ENCODE measurements at regions not wholly inside any gene's neighbourhood (a gene's known extent, or its start where the extent isn't known, plus 50 kb on each side); places are given as distances from the start of the nearest gene placed in this dataset.

DNA sequence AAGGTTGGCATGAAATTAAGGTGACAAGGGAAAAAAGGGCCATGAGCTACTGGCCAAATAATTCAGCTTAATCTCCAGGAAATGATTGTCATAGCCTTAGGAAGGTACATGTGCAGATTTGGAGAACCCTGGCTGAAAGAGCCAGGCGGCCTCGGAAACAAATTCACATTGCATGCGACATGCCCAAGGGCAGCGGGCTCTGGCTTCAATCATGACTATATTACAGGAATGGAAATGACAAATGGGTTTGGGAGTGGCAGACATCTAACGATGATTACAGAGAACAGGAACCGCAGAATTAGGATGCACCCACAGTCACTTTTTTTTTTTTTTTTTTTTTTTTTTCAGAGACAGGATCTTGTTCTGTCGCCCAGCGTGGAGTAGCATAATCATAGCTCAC, 112.4 kb upstream of the SALL4 start:
- Mint-ChIP-seq H3K4me3 (no peak overlapping the region), H3K4me1 (no peaks in the 10 kb centered on the region), H3K27me3 (peaks cover 3 to 19% (median 11%) of the 10 kb centered on the region in 5 donors), H3K36me3 (no peaks in the 10 kb centered on the region), H3K9me3 (peaks cover 0 to 1% (median 0%) of the 10 kb centered on the region in 11 donors), H3K27ac (no peak overlapping the region)
- POLR2A ChIA-PET: no interaction called here
- H3K9me3 ChIP-seq (ENCODE audit: control insufficient read depth in 2 of 3, low read length in 3 of 3): no peaks in the 10 kb centered on the region
- no peak overlapping the region for H3K27ac ChIP-seq (ENCODE audit: low read depth, low read length)
- CTCF ChIA-PET: no interaction called here
- H3K4me1 ChIP-seq (ENCODE audit: control insufficient read depth in 2 of 2, insufficient read depth in 2 of 2, low read length in 2 of 2): no peaks in the 10 kb centered on the region
- intact Hi-C loops (cut with micrococcal nuclease): no loop called here
- no peaks in the 10 kb centered on the region for H3K27me3 ChIP-seq (ENCODE audit: control insufficient read depth in 2 of 2, insufficient read depth in 2 of 2, low read length in 2 of 2)
- DNase-seq (no peak), ATAC-seq (no peak)
- H3K4me3 ChIP-seq (ENCODE audit: low read length): no peak overlapping the region
- H3K36me3 ChIP-seq (ENCODE audit: control insufficient read depth in 2 of 3, insufficient read depth in 3 of 3, low read length in 3 of 3): no peaks in the 10 kb centered on the region

DNA sequence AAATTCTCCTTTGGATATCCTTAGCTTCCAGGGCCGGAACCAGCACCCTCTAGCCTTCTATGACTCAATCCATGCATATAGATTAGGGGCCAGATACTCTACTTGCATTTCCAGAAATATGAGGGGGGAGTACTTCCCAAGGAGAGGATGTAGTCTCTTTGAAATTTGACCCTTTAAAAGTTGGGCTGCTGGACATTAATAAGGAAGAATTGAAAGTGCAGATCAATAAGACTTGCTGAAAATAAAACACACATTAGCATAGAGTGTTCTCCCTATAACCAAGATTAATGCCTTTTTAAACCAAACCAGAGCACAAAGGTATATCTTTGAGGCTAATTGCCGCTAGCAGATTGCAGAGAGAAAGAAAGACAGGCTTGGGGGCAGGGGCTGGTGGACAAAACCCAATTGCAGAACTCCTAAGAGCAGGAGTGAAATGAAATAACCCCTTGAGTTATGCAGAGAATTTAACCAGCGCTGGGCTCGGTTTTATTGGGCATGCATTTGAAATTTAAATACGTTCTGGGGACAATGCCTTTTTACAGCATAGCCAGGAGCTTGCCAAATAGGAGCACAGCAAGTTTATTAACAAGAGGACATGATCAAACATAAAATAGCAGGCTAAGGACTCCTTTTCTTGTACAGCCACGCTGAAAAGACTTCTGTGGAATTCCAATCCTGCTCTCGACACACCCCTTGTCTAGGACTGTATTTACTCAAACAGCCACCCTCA, 108.2 kb upstream of the SALL4 start:
- Histone ChIP-seq H3K27me3 (ENCODE audit: control insufficient read depth in 2 of 2, insufficient read depth in 2 of 2, low read length in 2 of 2) (no peaks in the 10 kb centered on the region), H3K4me3 (ENCODE audit: low read length) (no peak overlapping the region), H3K4me1 (ENCODE audit: control insufficient read depth in 2 of 2, insufficient read depth in 2 of 2, low read length in 2 of 2) (no peaks in the 10 kb centered on the region), H3K36me3 (ENCODE audit: control insufficient read depth in 2 of 3, insufficient read depth in 3 of 3, low read length in 3 of 3) (no peaks in the 10 kb centered on the region), H3K27ac (ENCODE audit: low read depth, low read length) (no peak overlapping the region), H3K9me3 (ENCODE audit: control insufficient read depth in 2 of 3, low read length in 3 of 3) (no peaks in the 10 kb centered on the region)
- Mint-ChIP-seq H3K9me3 (peaks cover 0 to 1% (median 0%) of the 10 kb centered on the region in 11 donors), H3K4me1 (no peaks in the 10 kb centered on the region), H3K36me3 (no peaks in the 10 kb centered on the region), H3K27ac (no peak overlapping the region), H3K27me3 (peaks cover 2 to 30% (median 22%) of the 10 kb centered on the region in 5 donors), H3K4me3 (no peak overlapping the region)
- ChIA-PET POLR2A (no interaction called here), CTCF (no interaction called here)
- no peak for ATAC-seq
- intact Hi-C loops (cut with micrococcal nuclease): no loop called here
- no peak for DNase-seq

DNA sequence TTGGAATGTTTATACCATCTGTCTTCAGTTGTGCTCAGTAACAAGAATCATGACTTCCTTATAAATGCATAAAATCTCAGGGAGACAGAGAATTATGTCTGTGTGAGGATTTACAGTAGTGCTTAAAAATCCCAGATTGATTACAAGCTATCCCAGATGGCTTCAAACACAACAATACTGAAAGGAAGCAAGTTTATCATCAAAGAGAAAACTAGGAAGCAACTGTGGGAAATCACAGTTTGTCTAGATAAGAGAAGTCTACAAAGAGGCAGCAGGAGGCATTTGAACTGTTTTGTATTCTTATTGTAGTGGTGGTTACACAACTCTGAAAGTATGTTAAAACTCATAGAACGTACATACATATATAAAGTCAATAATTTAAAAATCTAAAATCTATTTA, 104.4 kb upstream of the SALL4 start:
- ChIA-PET POLR2A (no interaction called here), CTCF (no interaction called here)
- intact Hi-C loops (cut with micrococcal nuclease): no loop called here
- Histone ChIP-seq H3K27me3 (ENCODE audit: control insufficient read depth in 2 of 2, insufficient read depth in 2 of 2, low read length in 2 of 2) (no peaks in the 10 kb centered on the region), H3K27ac (ENCODE audit: low read depth, low read length) (no peak overlapping the region), H3K4me3 (ENCODE audit: low read length) (no peak overlapping the region), H3K4me1 (ENCODE audit: control insufficient read depth in 2 of 2, insufficient read depth in 2 of 2, low read length in 2 of 2) (no peaks in the 10 kb centered on the region), H3K36me3 (ENCODE audit: control insufficient read depth in 2 of 3, insufficient read depth in 3 of 3, low read length in 3 of 3) (no peaks in the 10 kb centered on the region), H3K9me3 (ENCODE audit: control insufficient read depth in 2 of 3, low read length in 3 of 3) (no peaks in the 10 kb centered on the region)
- Mint-ChIP-seq H3K4me3 (no peak overlapping the region), H3K4me1 (peaks cover 0 to 3% (median 0%) of the 10 kb centered on the region in 7 donors), H3K27ac (no peak overlapping the region), H3K27me3 (peaks cover 2 to 19% (median 14%) of the 10 kb centered on the region in 5 donors), H3K9me3 (peaks cover 0 to 3% (median 0%) of the 10 kb centered on the region in 11 donors), H3K36me3 (no peaks in the 10 kb centered on the region)
- ATAC-seq (no peak), DNase-seq (no peak)

DNA sequence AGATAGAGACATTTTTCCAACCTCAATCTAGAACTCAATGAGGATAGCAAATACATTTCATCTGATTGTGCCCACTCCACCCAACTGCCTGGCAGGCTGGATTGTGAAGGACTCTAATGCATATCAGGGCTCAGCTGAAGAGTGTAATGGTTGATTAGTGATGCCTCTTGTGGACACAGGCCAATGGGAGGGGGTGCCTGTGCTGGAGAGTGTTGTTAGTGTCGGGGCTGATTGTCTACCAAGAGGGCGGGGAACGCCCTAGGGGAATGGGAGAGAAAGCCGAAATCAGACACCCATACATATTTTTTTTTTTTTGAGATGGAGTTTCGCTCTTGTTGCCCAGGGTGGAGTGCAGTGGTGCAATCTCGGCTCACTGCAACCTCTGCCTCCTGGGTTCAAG, 103.7 kb upstream of the SALL4 start:
- CTCF ChIA-PET: no interaction called here
- Histone ChIP-seq H3K4me3 (ENCODE audit: low read length) (no peak overlapping the region), H3K27ac (ENCODE audit: low read depth, low read length) (no peak overlapping the region), H3K36me3 (ENCODE audit: control insufficient read depth in 2 of 3, insufficient read depth in 3 of 3, low read length in 3 of 3) (no peaks in the 10 kb centered on the region), H3K4me1 (ENCODE audit: control insufficient read depth in 2 of 2, insufficient read depth in 2 of 2, low read length in 2 of 2) (no peaks in the 10 kb centered on the region), H3K27me3 (ENCODE audit: control insufficient read depth in 2 of 2, insufficient read depth in 2 of 2, low read length in 2 of 2) (no peaks in the 10 kb centered on the region), H3K9me3 (ENCODE audit: control insufficient read depth in 2 of 3, low read length in 3 of 3) (no peaks in the 10 kb centered on the region)
- peaks cover 2 to 18% (median 14%) of the 10 kb centered on the region in 5 donors for H3K27me3 Mint-ChIP-seq
- POLR2A ChIA-PET: no interaction called here
- H3K4me1 Mint-ChIP-seq: peaks cover 0 to 3% (median 0%) of the 10 kb centered on the region in 7 donors
- H3K27ac Mint-ChIP-seq: no peak overlapping the region
- H3K36me3 Mint-ChIP-seq: no peaks in the 10 kb centered on the region
- intact Hi-C loops (cut with micrococcal nuclease): no loop called here
- no peak overlapping the region for H3K4me3 Mint-ChIP-seq
- ATAC-seq (no peak), DNase-seq (no peak)
- peaks cover 0 to 7% (median 0%) of the 10 kb centered on the region in 11 donors for H3K9me3 Mint-ChIP-seq

DNA sequence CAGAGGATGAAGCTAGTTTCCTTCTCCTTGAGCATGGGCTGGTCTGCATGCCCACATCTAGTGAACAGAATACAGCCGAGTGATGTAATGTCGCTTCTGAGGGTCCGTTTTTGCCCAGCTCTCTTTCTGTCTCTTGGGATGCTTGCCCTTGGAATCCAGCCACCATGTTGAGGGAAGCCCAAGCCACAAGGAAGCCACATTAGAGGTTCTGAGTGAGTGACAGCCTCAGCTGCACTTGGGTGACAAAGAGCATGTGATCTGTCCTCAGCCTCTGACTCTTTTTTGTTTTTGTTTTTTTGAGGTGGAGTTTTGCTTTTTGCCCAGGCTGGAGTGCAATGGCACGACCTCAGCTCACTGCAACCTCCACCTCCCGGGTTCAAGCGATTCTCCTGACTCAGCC, 100.6 kb upstream of the SALL4 start:
- H3K4me3 Mint-ChIP-seq: no peak overlapping the region
- Histone ChIP-seq H3K4me1 (ENCODE audit: control insufficient read depth in 2 of 2, insufficient read depth in 2 of 2, low read length in 2 of 2) (no peaks in the 10 kb centered on the region), H3K27me3 (ENCODE audit: control insufficient read depth in 2 of 2, insufficient read depth in 2 of 2, low read length in 2 of 2) (no peaks in the 10 kb centered on the region), H3K9me3 (ENCODE audit: control insufficient read depth in 2 of 3, low read length in 3 of 3) (no peaks in the 10 kb centered on the region), H3K27ac (ENCODE audit: low read depth, low read length) (no peak overlapping the region), H3K36me3 (ENCODE audit: control insufficient read depth in 2 of 3, insufficient read depth in 3 of 3, low read length in 3 of 3) (no peaks in the 10 kb centered on the region), H3K4me3 (ENCODE audit: low read length) (no peak overlapping the region)
- peaks cover 2 to 17% (median 10%) of the 10 kb centered on the region in 5 donors for H3K27me3 Mint-ChIP-seq
- DNase-seq (no peak), ATAC-seq (no peak)
- peaks cover 0 to 3% (median 0%) of the 10 kb centered on the region in 7 donors for H3K4me1 Mint-ChIP-seq
- H3K27ac Mint-ChIP-seq: no peak overlapping the region
- peaks cover 0 to 4% (median 0%) of the 10 kb centered on the region in 5 donors for H3K36me3 Mint-ChIP-seq
- ChIA-PET POLR2A (no interaction called here), CTCF (no interaction called here)
- intact Hi-C loops (cut with micrococcal nuclease): no loop called here
- peaks cover 0 to 12% (median 4%) of the 10 kb centered on the region in 11 donors for H3K9me3 Mint-ChIP-seq

DNA sequence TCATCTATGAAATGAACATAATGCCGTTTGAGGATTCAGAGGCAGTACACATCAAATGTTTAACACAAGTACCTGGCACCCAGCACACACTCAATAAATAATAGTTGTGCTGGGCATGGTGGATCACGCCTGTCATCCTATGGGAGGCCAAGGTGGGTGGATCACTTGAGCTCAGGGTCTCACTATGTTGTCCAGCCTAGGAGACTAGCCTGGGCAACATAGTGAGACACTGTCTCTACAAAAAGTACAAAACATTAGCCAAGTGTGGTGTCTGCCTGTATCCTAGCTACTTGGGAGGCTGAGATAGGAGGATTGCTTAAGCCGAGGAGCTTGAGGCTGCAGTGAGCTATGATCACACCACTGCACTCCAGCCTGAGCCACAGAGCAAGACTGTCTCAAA, 98.1 kb upstream of the SALL4 start:
- H3K27ac ChIP-seq (ENCODE audit: low read depth, low read length): no peak overlapping the region
- Mint-ChIP-seq H3K4me3 (no peak overlapping the region), H3K36me3 (peaks cover 0 to 4% (median 0%) of the 10 kb centered on the region in 5 donors), H3K27me3 (peaks cover 0 to 8% (median 0%) of the 10 kb centered on the region in 5 donors), H3K4me1 (peaks cover 0 to 3% (median 0%) of the 10 kb centered on the region in 7 donors), H3K27ac (no peak overlapping the region), H3K9me3 (peaks cover 0 to 12% (median 4%) of the 10 kb centered on the region in 11 donors)
- no peaks in the 10 kb centered on the region for H3K4me1 ChIP-seq (ENCODE audit: control insufficient read depth in 2 of 2, insufficient read depth in 2 of 2, low read length in 2 of 2)
- no peaks in the 10 kb centered on the region for H3K36me3 ChIP-seq (ENCODE audit: control insufficient read depth in 2 of 3, insufficient read depth in 3 of 3, low read length in 3 of 3)
- H3K9me3 ChIP-seq (ENCODE audit: control insufficient read depth in 2 of 3, low read length in 3 of 3): no peaks in the 10 kb centered on the region
- DNase-seq: no peak
- ATAC-seq: no peak
- no peaks in the 10 kb centered on the region for H3K27me3 ChIP-seq (ENCODE audit: control insufficient read depth in 2 of 2, insufficient read depth in 2 of 2, low read length in 2 of 2)
- ChIA-PET POLR2A (no interaction called here), CTCF (no interaction called here)
- no peak overlapping the region for H3K4me3 ChIP-seq (ENCODE audit: low read length)
- intact Hi-C loops (cut with micrococcal nuclease): no loop called here

DNA sequence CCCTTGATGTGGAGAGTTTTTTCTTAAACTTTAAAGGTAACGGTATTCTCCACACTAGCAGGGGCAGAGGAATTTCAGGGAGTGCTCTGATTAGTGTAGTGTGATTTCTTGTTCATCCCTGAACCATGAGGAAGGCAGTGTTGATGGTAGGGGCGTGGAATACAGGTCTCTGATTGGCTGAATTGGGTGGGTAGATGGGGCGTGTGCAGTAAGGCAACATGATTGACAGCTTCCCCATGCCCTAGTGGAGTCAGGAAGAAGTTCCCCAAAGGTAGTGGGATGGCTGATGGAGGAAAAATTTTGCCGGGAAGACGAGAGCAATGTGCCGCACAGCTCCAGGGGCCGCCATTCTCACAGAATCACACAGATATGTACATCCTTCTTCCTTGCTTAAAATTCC, 97.4 kb upstream of the SALL4 start:
- no peaks in the 10 kb centered on the region for H3K27me3 ChIP-seq (ENCODE audit: control insufficient read depth in 2 of 2, insufficient read depth in 2 of 2, low read length in 2 of 2)
- H3K27me3 Mint-ChIP-seq: peaks cover 0 to 8% (median 0%) of the 10 kb centered on the region in 5 donors
- H3K27ac Mint-ChIP-seq: no peak overlapping the region

More for the DNA sequence above, 97.4 kb upstream of the SALL4 start:
- intact Hi-C loops (cut with micrococcal nuclease): no loop called here
- ChIA-PET POLR2A (no interaction called here), CTCF (no interaction called here)
- no peaks in the 10 kb centered on the region for H3K9me3 ChIP-seq (ENCODE audit: control insufficient read depth in 2 of 3, low read length in 3 of 3)
- Mint-ChIP-seq H3K4me3 (no peak overlapping the region), H3K36me3 (peaks cover 0 to 4% (median 0%) of the 10 kb centered on the region in 5 donors), H3K4me1 (peaks cover 0 to 3% (median 0%) of the 10 kb centered on the region in 7 donors), H3K9me3 (peaks cover 0 to 12% (median 4%) of the 10 kb centered on the region in 11 donors)
- H3K4me3 ChIP-seq (ENCODE audit: low read length): no peak overlapping the region
- H3K4me1 ChIP-seq (ENCODE audit: control insufficient read depth in 2 of 2, insufficient read depth in 2 of 2, low read length in 2 of 2): no peaks in the 10 kb centered on the region
- no peak overlapping the region for H3K27ac ChIP-seq (ENCODE audit: low read depth, low read length)
- DNase-seq (no peak), ATAC-seq (no peak)
- no peaks in the 10 kb centered on the region for H3K36me3 ChIP-seq (ENCODE audit: control insufficient read depth in 2 of 3, insufficient read depth in 3 of 3, low read length in 3 of 3)
